ENCODE measurements at regions not wholly inside any gene's neighbourhood (a gene's known extent, or its start where the extent isn't known, plus 50 kb on each side); places are given as distances from the start of the nearest gene placed in this dataset.

DNA sequence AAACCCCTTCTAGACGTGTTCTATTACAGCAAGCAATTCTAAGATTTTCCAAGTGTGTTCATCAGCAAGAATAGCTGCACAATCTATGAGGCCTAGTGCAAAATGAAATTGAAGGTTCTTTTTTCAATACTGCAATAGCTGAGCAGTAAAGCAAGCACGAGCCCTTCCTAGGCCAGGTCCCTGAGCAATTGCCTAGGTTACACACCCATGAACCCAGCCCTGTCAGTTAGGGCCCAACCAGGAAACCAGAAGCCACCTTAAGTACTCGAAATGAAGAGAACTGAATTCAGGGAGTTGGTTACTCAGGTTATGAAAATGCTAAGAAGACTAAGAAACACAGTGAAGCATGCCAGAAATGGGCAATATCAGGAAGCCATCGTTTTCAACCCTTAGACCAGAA is 52.0 kb upstream of the VWC2 start:
- Histone ChIP-seq H3F3A (replicated peaks; ENCODE audit: low read depth) (no peaks in the 10 kb centered on the region), H2AFZ (no peak overlapping the region), H3K27ac (ENCODE audit: low read depth) (no peak overlapping the region), H3K79me2 (replicated peaks; ENCODE audit: insufficient read depth) (no peaks in the 10 kb centered on the region), H3K4me2 (no peak overlapping the region), H3K4me1 (ENCODE audit: insufficient read depth) (no peaks in the 10 kb centered on the region; the same call in 1 of the 2 replicates), H3K4me3 (no peak overlapping the region), H3K36me3 (ENCODE audit: insufficient read depth) (no peaks in the 10 kb centered on the region), H3K9me2 (ENCODE audit: insufficient read depth) (0 out of 2 replicates have a peak, but pooled peaks cover 10% of the 10 kb centered on the region), H4K20me1 (replicated peaks; ENCODE audit: insufficient read depth) (no peaks in the 10 kb centered on the region), H3K27me3 (ENCODE audit: insufficient read depth) (no peaks in the 10 kb centered on the region)
- Mint-ChIP-seq H3K4me1 (peaks cover 3% of the 10 kb centered on the region), H3K4me3 (no peak overlapping the region), H3K27me3 (ENCODE audit: insufficient read depth, low read depth, poor library complexity) (no peaks in the 10 kb centered on the region), H3K27ac (no peak overlapping the region), H3K36me3 (ENCODE audit: low read depth) (no peaks in the 10 kb centered on the region; the same call in 2 of the 3 replicates), H3K9me3 (peaks cover 3% of the 10 kb centered on the region; the same call in 1 of the 3 replicates)
- ATAC-seq (no peak), DNase-seq (ENCODE audit: low spot score) (no peak)
- TF ChIP-seq STAT1 (IDR thresholded peaks at IDR 0.05; ENCODE audit: unreplicated experiment) = no peak
- no peak for TF ChIP-seq EZH2 (IDR thresholded peaks at IDR 0.05; ENCODE audit: low read depth, unreplicated experiment)
- TF ChIP-seq ZNF114 (CRISPR knock-in tag; IDR thresholded peaks at IDR 0.05) = no peak
- no peak for TF ChIP-seq NANOG (IDR thresholded peaks at IDR 0.05; ENCODE audit: borderline replicate concordance)
- no peak for TF ChIP-seq ZNF331 (CRISPR knock-in tag; IDR thresholded peaks at IDR 0.05; ENCODE audit: low read depth)
- TF ChIP-seq CTCF (conservative IDR thresholded peaks at IDR 0.05; ENCODE audit: low read depth in 2 of 2) = no peak

All from GM23338 (cell line).